ENCODE measurements at regions not wholly inside any gene's neighbourhood (a gene's known extent, or its start where the extent isn't known, plus 50 kb on each side); places are given as distances from the start of the nearest gene placed in this dataset.

GRCh38 chr7:45106-46090, 147.0 kb upstream of the FAM20C start:
- no peaks in the 10 kb centered on the region for H3K36me3 ChIP-seq (ENCODE audit: insufficient read depth, low read length)
- no peak overlapping the region for H2AFZ ChIP-seq (ENCODE audit: low read depth, low read length)
- H3K4me3 ChIP-seq (ENCODE audit: low read length): no peak overlapping the region
- H3K27me3 ChIP-seq (ENCODE audit: insufficient read depth, low read length): peaks cover 21% of the 10 kb centered on the region
- no peaks in the 10 kb centered on the region for H3K4me1 ChIP-seq (ENCODE audit: insufficient read depth, low read length)
- H3K9me3 ChIP-seq (ENCODE audit: low read length): no peaks in the 10 kb centered on the region

DNA sequence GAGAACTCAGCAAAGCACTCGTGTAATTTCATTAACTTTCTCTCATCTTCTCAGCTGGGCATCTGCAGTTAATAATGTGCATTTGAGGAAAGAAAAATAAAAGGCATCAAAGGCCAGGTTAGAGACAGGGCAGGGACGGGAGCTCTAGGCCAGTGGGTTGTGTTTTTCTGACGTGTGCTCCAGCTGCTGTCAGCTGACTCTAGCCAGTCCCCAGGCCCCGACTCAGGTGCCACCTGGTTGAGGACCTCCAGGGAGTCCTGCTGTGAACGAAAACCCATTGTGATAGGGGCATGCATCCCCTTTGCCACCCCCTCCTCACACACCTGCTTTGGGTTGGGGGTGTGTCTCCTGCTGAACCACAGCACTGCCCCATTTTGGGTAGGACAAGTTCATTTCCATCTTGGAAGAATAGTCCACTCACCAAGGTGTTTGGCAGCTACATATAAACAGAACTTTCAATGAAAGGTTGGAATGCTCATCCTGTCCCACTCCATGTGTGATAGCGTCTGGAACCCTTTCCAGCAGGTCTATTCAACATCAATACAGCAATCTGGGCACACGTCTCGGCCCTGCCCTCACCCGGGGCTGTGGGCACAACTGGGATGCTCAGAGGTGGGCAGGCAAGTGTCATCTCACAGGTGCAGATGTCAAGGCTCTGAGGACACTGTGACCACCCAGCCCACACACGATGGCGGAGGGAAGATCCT, 146.1 kb upstream of the FAM20C start:
- H3K27me3 ChIP-seq (ENCODE audit: insufficient read depth, low read length): peaks cover 21% of the 10 kb centered on the region
- H3K9me3 ChIP-seq (ENCODE audit: low read length): no peaks in the 10 kb centered on the region
- H3K4me3 ChIP-seq (ENCODE audit: low read length): no peak overlapping the region
- H3K4me1 ChIP-seq (ENCODE audit: insufficient read depth, low read length): no peaks in the 10 kb centered on the region
- H3K36me3 ChIP-seq (ENCODE audit: insufficient read depth, low read length): no peaks in the 10 kb centered on the region
- H2AFZ ChIP-seq (ENCODE audit: low read depth, low read length): no peak overlapping the region

DNA sequence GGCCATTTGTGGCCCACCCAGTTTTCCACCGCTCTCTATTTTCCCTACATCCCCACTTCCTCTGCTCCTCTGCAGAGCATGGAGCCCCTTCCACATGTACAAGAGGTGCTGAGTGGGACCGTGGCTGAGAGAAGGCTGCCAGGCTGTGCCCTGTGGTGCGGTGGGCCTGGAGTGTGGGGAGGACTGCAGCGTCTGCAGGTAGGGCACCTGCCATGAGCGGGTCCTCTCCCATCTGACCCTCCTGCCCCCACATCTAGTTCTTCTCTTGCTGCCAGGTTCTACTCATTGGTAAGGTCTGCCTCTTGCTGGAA, 145.6 kb upstream of the FAM20C start:
- H3K27me3 ChIP-seq (ENCODE audit: insufficient read depth, low read length): peaks cover 21% of the 10 kb centered on the region
- no peaks in the 10 kb centered on the region for H3K36me3 ChIP-seq (ENCODE audit: insufficient read depth, low read length)
- no peaks in the 10 kb centered on the region for H3K9me3 ChIP-seq (ENCODE audit: low read length)
- H3K4me3 ChIP-seq (ENCODE audit: low read length): no peak overlapping the region
- no peaks in the 10 kb centered on the region for H3K4me1 ChIP-seq (ENCODE audit: insufficient read depth, low read length)
- no peak overlapping the region for H2AFZ ChIP-seq (ENCODE audit: low read depth, low read length)

DNA sequence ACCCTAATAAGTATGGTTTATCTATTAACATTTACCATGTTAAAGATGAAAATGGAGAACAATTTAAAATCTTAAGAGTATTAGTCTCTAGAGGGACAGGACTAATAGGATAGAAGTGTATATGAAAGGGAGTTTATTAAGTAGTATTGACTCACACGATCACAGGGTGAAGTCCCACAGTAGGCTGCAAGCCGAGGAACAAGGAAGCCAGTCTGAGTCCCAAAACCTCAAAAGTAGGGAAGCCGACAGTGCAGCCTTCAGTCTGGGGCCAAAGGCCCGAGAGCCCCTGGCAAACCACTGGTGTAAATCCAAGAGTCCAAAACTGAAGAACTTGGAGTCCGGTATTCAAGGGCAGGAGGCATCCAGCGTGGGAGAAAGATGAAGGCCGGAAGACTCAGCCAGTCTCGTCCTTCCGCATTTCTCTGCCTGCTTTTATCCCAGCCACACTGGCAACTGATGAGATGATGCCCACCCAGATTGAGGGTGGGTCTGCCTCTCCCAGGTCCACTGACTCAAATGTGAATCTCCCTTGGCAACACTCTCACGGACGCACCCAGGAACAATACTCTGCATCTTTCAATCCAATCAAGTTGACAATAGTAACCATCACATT, 140.8 kb upstream of the FAM20C start:
- Histone ChIP-seq H3K4me3 (ENCODE audit: low read length) (no peak overlapping the region), H3K4me1 (ENCODE audit: insufficient read depth, low read length) (no peaks in the 10 kb centered on the region), H3K9me3 (ENCODE audit: low read length) (no peaks in the 10 kb centered on the region), H2AFZ (ENCODE audit: low read depth, low read length) (no peak overlapping the region), H3K36me3 (ENCODE audit: insufficient read depth, low read length) (no peaks in the 10 kb centered on the region), H3K27me3 (ENCODE audit: insufficient read depth, low read length) (peaks cover 4% of the 10 kb centered on the region)

DNA sequence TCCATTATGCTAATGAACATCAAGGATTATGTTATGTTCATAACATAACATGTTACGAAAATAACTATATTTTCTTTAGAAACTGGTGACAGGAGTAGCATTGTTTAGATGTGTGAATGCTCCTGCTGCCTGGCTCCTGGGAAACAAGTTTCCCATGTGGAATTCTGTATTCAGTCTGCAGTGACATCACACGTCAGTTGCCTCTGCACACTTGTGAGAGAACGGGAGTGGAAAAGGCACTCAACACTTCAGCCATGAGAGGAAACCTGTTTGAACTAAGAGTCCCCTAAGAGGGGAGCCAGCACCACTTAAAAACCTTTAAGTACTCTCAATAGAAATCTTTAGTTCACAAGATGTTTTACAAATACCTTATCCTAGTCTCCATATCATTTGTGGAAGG, 140.3 kb upstream of the FAM20C start:
- no peak overlapping the region for H2AFZ ChIP-seq (ENCODE audit: low read depth, low read length)
- H3K27me3 ChIP-seq (ENCODE audit: insufficient read depth, low read length): no peaks in the 10 kb centered on the region
- no peaks in the 10 kb centered on the region for H3K9me3 ChIP-seq (ENCODE audit: low read length)
- H3K36me3 ChIP-seq (ENCODE audit: insufficient read depth, low read length): no peaks in the 10 kb centered on the region
- H3K4me3 ChIP-seq (ENCODE audit: low read length): no peak overlapping the region
- H3K4me1 ChIP-seq (ENCODE audit: insufficient read depth, low read length): no peaks in the 10 kb centered on the region

DNA sequence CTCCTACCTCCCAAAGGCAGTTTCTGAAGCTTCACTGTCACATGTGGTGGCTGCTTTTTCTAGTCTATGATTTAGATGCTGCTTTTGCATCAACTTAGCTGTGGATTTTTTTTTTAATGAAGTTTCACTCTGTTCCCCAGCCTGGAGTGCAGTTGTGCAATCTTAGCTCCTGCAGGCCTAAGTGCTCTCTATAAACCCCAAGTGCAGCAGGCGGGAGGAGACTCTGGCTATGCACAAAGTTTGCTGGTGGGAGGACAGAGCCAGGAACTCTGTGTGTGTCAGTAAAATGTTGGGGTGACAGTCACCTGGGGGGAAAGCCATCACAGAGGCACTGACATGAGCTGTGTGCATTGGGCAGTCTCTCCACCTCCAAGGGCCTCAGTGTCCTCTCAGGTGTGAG, 138.8 kb upstream of the FAM20C start:
- Histone ChIP-seq H3K4me1 (ENCODE audit: insufficient read depth, low read length) (no peaks in the 10 kb centered on the region), H3K4me3 (ENCODE audit: low read length) (no peak overlapping the region), H2AFZ (ENCODE audit: low read depth, low read length) (no peak overlapping the region), H3K36me3 (ENCODE audit: insufficient read depth, low read length) (no peaks in the 10 kb centered on the region), H3K9me3 (ENCODE audit: low read length) (no peaks in the 10 kb centered on the region), H3K27me3 (ENCODE audit: insufficient read depth, low read length) (peaks cover 3% of the 10 kb centered on the region)

DNA sequence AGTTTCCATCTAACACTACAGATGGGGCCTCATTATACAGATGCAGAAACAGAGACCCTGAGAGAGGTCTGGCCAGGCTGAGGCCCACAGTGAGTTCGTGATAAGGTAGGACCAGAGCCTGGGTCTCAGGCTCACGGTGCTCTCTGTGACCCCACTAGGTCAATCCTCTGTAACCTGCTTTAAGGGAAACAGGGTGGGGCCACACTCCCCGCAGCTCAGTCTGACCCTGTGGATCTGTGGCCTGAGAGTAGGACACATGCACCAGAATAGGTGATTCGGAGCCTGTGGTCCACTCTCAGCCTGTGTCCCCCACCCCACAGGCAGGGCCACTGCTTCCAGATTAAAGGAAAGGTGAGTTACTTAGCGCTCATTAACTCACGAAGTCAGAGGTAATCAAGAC, 137.8 kb upstream of the FAM20C start:
- no peaks in the 10 kb centered on the region for H3K36me3 ChIP-seq (ENCODE audit: insufficient read depth, low read length)
- H3K27me3 ChIP-seq (ENCODE audit: insufficient read depth, low read length): peaks cover 5% of the 10 kb centered on the region
- no peaks in the 10 kb centered on the region for H3K9me3 ChIP-seq (ENCODE audit: low read length)
- H2AFZ ChIP-seq (ENCODE audit: low read depth, low read length): no peak overlapping the region
- no peak overlapping the region for H3K4me3 ChIP-seq (ENCODE audit: low read length)
- H3K4me1 ChIP-seq (ENCODE audit: insufficient read depth, low read length): no peaks in the 10 kb centered on the region

DNA sequence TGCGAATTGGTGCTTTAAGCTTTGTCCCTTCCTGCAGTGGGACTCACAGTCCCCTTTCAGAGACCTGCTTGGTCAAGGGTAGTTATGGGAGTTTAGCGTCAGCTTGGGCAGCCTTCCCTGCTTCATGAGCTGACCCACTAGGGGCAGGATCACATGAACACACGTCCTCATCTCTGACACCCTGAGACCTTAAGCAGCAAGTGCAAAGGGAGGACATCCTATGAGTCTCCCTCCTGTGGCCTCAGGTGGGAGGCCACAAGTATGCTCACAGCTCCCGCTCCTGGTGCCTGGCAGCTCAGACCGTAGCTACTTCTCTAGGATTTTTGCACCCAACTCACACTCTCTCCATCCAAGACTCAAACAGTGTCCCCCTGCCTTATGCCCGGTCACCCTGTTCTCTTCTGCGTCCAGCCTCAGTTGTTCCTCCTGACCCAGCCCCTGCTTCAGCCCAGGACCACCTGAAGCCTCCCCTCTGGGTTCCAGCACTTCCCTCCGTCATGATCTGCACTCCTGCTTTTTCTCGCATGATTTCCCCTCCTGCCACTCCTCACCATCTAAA, 136.6 kb upstream of the FAM20C start:
- Histone ChIP-seq H3K36me3 (ENCODE audit: insufficient read depth, low read length) (no peaks in the 10 kb centered on the region), H2AFZ (ENCODE audit: low read depth, low read length) (no peak overlapping the region), H3K9me3 (ENCODE audit: low read length) (no peaks in the 10 kb centered on the region), H3K27me3 (ENCODE audit: insufficient read depth, low read length) (peaks cover 9% of the 10 kb centered on the region), H3K4me3 (ENCODE audit: low read length) (no peak overlapping the region), H3K4me1 (ENCODE audit: insufficient read depth, low read length) (no peaks in the 10 kb centered on the region)

- Histone ChIP-seq H3K36me3 (ENCODE audit: insufficient read depth, low read length) (no peaks in the 10 kb centered on the region), H3K4me3 (ENCODE audit: low read length) (no peak overlapping the region), H3K4me1 (ENCODE audit: insufficient read depth, low read length) (no peaks in the 10 kb centered on the region), H3K27me3 (ENCODE audit: insufficient read depth, low read length) (peaks cover 9% of the 10 kb centered on the region), H3K9me3 (ENCODE audit: low read length) (no peaks in the 10 kb centered on the region), H2AFZ (ENCODE audit: low read depth, low read length) (no peak overlapping the region)
Observed at GRCh38 chr7:56291-56913, 136.0 kb upstream of the FAM20C start.

GRCh38 chr7:57071-57470, 135.3 kb upstream of the FAM20C start:
- Histone ChIP-seq H3K9me3 (ENCODE audit: low read length) (no peaks in the 10 kb centered on the region), H3K4me3 (ENCODE audit: low read length) (no peak overlapping the region), H3K27me3 (ENCODE audit: insufficient read depth, low read length) (peaks cover 9% of the 10 kb centered on the region)

GRCh38 chr7:57482-58255, 134.7 kb upstream of the FAM20C start:
- Histone ChIP-seq H3K4me1 (ENCODE audit: insufficient read depth, low read length) (no peaks in the 10 kb centered on the region), H3K4me3 (ENCODE audit: low read length) (no peak overlapping the region), H3K36me3 (ENCODE audit: insufficient read depth, low read length) (no peaks in the 10 kb centered on the region), H3K9me3 (ENCODE audit: low read length) (no peaks in the 10 kb centered on the region), H3K27me3 (ENCODE audit: insufficient read depth, low read length) (peaks cover 11% of the 10 kb centered on the region), H2AFZ (ENCODE audit: low read depth, low read length) (no peak overlapping the region)

More at GRCh38 chr7:57071-57470, 135.3 kb upstream of the FAM20C start:
- no peaks in the 10 kb centered on the region for H3K4me1 ChIP-seq (ENCODE audit: insufficient read depth, low read length)
- no peaks in the 10 kb centered on the region for H3K36me3 ChIP-seq (ENCODE audit: insufficient read depth, low read length)
- H2AFZ ChIP-seq (ENCODE audit: low read depth, low read length): no peak overlapping the region

DNA sequence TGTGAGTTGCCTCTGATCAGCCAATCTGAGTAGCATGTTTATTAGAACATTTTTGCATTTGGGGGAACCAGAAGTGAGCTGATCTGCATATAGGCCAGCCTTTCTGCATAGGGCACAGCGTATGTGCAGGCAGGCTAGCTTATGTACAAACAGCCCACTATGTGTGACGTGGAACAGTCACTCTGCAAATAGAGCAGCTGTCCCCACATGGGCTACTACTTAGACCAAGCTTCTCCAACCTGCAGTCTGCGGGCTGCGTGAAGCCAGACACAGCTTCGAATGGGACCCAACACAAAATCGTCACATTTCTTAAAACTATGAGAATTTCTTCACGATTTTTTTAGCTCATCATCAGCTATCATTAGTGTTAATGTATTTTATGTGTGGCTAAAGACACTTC, 134.1 kb upstream of the FAM20C start:
- Histone ChIP-seq H2AFZ (ENCODE audit: low read depth, low read length) (no peak overlapping the region), H3K9me3 (ENCODE audit: low read length) (no peaks in the 10 kb centered on the region), H3K36me3 (ENCODE audit: insufficient read depth, low read length) (no peaks in the 10 kb centered on the region), H3K27me3 (ENCODE audit: insufficient read depth, low read length) (peaks cover 11% of the 10 kb centered on the region), H3K4me3 (ENCODE audit: low read length) (no peak overlapping the region), H3K4me1 (ENCODE audit: insufficient read depth, low read length) (no peaks in the 10 kb centered on the region)

Measured in neuron (in vitro differentiated cells).